CD4-positive, alpha-beta memory T cell (primary cell): ENCODE measurements at regions not wholly inside any gene's neighbourhood (a gene's known extent, or its start where the extent isn't known, plus 50 kb on each side); places are given as distances from the start of the nearest gene placed in this dataset.
A peak's percentile ranks its signal among the peaks of the same experiment; 100 is the strongest.

Experiments used
- CTCF ChIA-PET: fragments of 350-600 bp; sonication (Branson Sonifier 250); formaldehyde crosslinking; loops from one replicate; lab custom pipeline; 2021; ENCODE audit warnings: inconsistent platforms; ENCODE audit not compliant: partially characterized antibody; lab: Charles Lee
- POLR2A ChIA-PET: fragments of 350-600 bp; sonication (Branson Sonifier 250); formaldehyde crosslinking; loops from one replicate; lab custom pipeline; 2021; ENCODE audit not compliant: partially characterized antibody; lab: Charles Lee
- DNase-seq, 5 donors: peaks; one replicate each; pipeline versions ENCODE4 v3.0.0 to v3.0.0-alpha.2; 2020 to 2022; ENCODE audit warnings: mixed read lengths in 1 of 5
- H3K27ac ChIP-seq: one replicate; pipeline ENCODE4 v1.7.0; 2013; ENCODE audit warnings: low read depth, low read length
- H3K27me3 ChIP-seq: 2 replicates; pipeline ENCODE4 v1.7.0; 2013; ENCODE audit warnings: mild to moderate bottlenecking, low read length, moderate library complexity; ENCODE audit not compliant: insufficient read depth
- H3K36me3 ChIP-seq: 2 replicates; pipeline ENCODE4 v1.7.0; 2013; ENCODE audit warnings: mild to moderate bottlenecking, low read length, moderate library complexity; ENCODE audit not compliant: insufficient read depth
- H3K4me1 ChIP-seq: 2 replicates; pipeline ENCODE4 v1.7.0; 2013; ENCODE audit warnings: mild to moderate bottlenecking, low read length, moderate library complexity; ENCODE audit not compliant: insufficient read depth
- H3K4me3 ChIP-seq, 2 donors: one replicate each; pipeline ENCODE4 v1.7.0; 2013; ENCODE audit warnings: low read length in 2 of 2, mild to moderate bottlenecking in 1 of 2
- H3K9me3 ChIP-seq, 2 donors: one replicate each; pipeline ENCODE4 v1.7.0; 2013; ENCODE audit warnings: low read length in 2 of 2, control low read depth in 1 of 2; ENCODE audit not compliant: control insufficient read depth in 1 of 2
- H3K27ac Mint-ChIP-seq, 7 donors: one replicate each; pipeline ENCODE4 v1.8.0; 2020 to 2021; ENCODE audit warnings: mixed read lengths in 7 of 7, mild to moderate bottlenecking in 6 of 7, inconsistent platforms in 3 of 7, moderate library complexity in 3 of 7
- H3K27me3 Mint-ChIP-seq, 2 donors: one replicate each; pipeline ENCODE4 v1.8.0; 2020 to 2021; ENCODE audit warnings: mixed read lengths in 2 of 2
- H3K36me3 Mint-ChIP-seq, 2 donors: one replicate each; pipeline ENCODE4 v1.8.0; 2020 to 2021; ENCODE audit warnings: mixed read lengths in 2 of 2, inconsistent platforms in 1 of 2, mild to moderate bottlenecking in 1 of 2
- H3K4me1 Mint-ChIP-seq, 4 donors: one replicate each; pipeline ENCODE4 v1.8.0; 2020 to 2021; ENCODE audit warnings: mixed read lengths in 4 of 4, mild to moderate bottlenecking in 1 of 4
- H3K4me3 Mint-ChIP-seq, 8 donors: one replicate each; pipeline ENCODE4 v1.8.0; 2020 to 2021; ENCODE audit warnings: mixed read lengths in 8 of 8, mild to moderate bottlenecking in 7 of 8, moderate library complexity in 6 of 8, inconsistent platforms in 3 of 8
- H3K9me3 Mint-ChIP-seq, 8 donors: one replicate each; pipeline ENCODE4 v1.8.0; 2020 to 2021; ENCODE audit warnings: mixed read lengths in 8 of 8, mild to moderate bottlenecking in 5 of 8, inconsistent platforms in 3 of 8, moderate library complexity in 1 of 8
- intact Hi-C: fragments of 100-400 bp; cut with micrococcal nuclease; formaldehyde crosslinking; loops from one replicate; pipeline ENCODE4 v1.15.1; 2023

DNA sequence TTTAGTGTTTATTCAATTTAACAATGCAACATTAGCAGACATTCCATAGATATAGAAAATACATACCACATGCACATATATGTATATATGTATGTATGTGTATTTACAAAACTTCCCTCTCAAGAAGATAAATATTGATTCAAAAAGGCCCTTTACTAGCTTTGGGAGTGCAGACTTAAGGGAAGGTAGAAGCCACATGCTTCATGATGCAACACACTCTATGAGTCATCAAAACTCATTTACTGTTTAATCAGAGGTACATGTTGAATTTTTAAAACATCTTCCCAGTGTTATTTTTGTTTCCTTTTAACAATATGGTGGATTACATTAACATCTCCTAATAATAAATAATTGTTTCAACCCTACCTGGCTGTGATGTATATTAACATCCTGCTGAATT is 61.4 kb upstream of the KIRREL1 start:
- Mint-ChIP-seq H3K4me1 (no peaks in the 10 kb centered on the region), H3K9me3 (peaks cover 0 to 1% (median 0%) of the 10 kb centered on the region in 8 donors), H3K27me3 (peaks cover 3 to 6% of the 10 kb centered on the region in 2 donors), H3K4me3 (no peak overlapping the region), H3K27ac (no peak overlapping the region), H3K36me3 (no peaks in the 10 kb centered on the region)
- no peaks in the 10 kb centered on the region for H3K36me3 ChIP-seq
- H3K4me1 ChIP-seq: no peaks in the 10 kb centered on the region
- H3K4me3 ChIP-seq: no peak overlapping the region
- H3K27ac ChIP-seq: no peak overlapping the region
- ChIA-PET CTCF (no interaction called here), POLR2A (no interaction called here)
- intact Hi-C loops: no loop called here
- no peaks in the 10 kb centered on the region for H3K9me3 ChIP-seq
- H3K27me3 ChIP-seq: no peaks in the 10 kb centered on the region
- no peak for DNase-seq

DNA sequence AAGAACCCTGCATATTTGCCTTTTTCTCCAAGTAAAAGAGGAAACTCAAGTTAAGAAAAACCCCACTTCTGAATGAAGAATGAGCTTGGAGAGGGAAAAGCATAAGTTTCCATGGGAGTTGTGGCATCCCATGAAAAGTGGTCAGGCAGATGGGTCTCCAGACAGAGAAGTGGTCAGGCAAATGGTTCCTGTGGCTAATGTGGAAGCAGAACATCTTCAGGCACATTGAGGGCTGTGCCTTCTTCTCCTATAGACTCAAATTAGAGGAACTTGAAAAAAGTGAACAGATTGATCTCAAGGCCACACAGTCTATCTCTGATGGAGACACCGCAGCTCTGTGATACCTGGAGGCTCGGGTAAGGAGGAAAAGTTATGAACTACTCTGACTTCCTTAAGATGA is 55.7 kb upstream of the KIRREL1 start:
- no peaks in the 10 kb centered on the region for H3K4me1 Mint-ChIP-seq
- H3K4me3 Mint-ChIP-seq: peak overlapping the region in 1 of 8 donors; percentile 2
- H3K36me3 ChIP-seq: no peaks in the 10 kb centered on the region
- no peaks in the 10 kb centered on the region for H3K4me1 ChIP-seq
- no peaks in the 10 kb centered on the region for H3K9me3 ChIP-seq
- no peak overlapping the region for H3K4me3 ChIP-seq
- H3K27me3 Mint-ChIP-seq: peaks cover 13 to 17% of the 10 kb centered on the region in 2 donors
- H3K27ac ChIP-seq: no peak overlapping the region
- H3K9me3 Mint-ChIP-seq: no peaks in the 10 kb centered on the region
- H3K36me3 Mint-ChIP-seq: no peaks in the 10 kb centered on the region
- ChIA-PET POLR2A (no interaction called here), CTCF (no interaction called here)
- DNase-seq: no peak
- intact Hi-C loops: no loop called here
- no peaks in the 10 kb centered on the region for H3K27me3 ChIP-seq
- no peak overlapping the region for H3K27ac Mint-ChIP-seq

DNA sequence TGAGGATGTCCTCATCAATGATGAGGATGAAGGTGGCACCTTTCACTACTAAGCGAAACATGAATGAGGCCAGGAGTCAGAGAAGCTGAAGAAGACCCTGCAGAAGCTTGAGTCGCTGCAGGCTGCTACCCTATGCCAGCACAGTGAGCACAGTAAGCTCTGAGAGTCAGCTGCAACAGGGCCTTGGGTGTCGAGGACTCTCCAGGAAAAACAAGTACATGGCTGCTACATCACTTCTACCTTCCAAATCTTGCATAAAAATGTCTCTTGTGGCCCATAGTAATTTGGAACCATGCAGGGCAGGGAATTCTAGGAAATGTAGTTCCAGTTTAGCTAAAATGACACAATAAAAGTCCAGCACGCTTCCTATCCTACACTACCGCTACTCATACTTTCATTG is 51.5 kb upstream of the KIRREL1 start:
- no peaks in the 10 kb centered on the region for H3K36me3 Mint-ChIP-seq

More for the DNA sequence above, 51.5 kb upstream of the KIRREL1 start:
- Mint-ChIP-seq H3K9me3 (no peaks in the 10 kb centered on the region), H3K4me3 (no peak overlapping the region), H3K27me3 (peaks cover 12 to 16% of the 10 kb centered on the region in 2 donors), H3K27ac (no peak overlapping the region), H3K4me1 (no peaks in the 10 kb centered on the region)
- H3K27ac ChIP-seq: no peak overlapping the region
- intact Hi-C loops: no loop called here
- no peaks in the 10 kb centered on the region for H3K36me3 ChIP-seq
- CTCF ChIA-PET: no interaction called here
- H3K27me3 ChIP-seq: no peaks in the 10 kb centered on the region
- H3K9me3 ChIP-seq: no peaks in the 10 kb centered on the region
- no peak overlapping the region for H3K4me3 ChIP-seq
- DNase-seq: no peak
- POLR2A ChIA-PET: no interaction called here
- H3K4me1 ChIP-seq: no peaks in the 10 kb centered on the region
